MM.1S (cell line): ENCODE measurements at regions not wholly inside any gene's neighbourhood (a gene's known extent, or its start where the extent isn't known, plus 50 kb on each side); places are given as distances from the start of the nearest gene placed in this dataset.

Experiments
- DNase-seq: peaks from one replicate; pipeline ENCODE4 v3.0.0-alpha.2; 2015
- H2AFZ ChIP-seq: fragments of 300-600 bp; sonication (generic); 2 replicates; pipeline ENCODE4 v1.6.0; 2016; ENCODE audit warnings: antibody characterized with exemption, low read length
- H3F3A ChIP-seq: fragments of 300-600 bp; sonication (generic); 2 replicates; pipeline ENCODE4 v1.6.1; 2016; ENCODE audit warnings: mild to moderate bottlenecking, antibody characterized with exemption, low read length, moderate library complexity, mixed read lengths; ENCODE audit not compliant: insufficient read depth
- H3K27ac ChIP-seq: fragments of 300-600 bp; sonication (generic); 2 replicates; pipeline ENCODE4 v1.5.1; 2016; ENCODE audit warnings: mild to moderate bottlenecking, low read length
- H3K27me3 ChIP-seq: fragments of 300-600 bp; sonication (generic); replicated peaks from 2 replicates; pipeline ENCODE4 v1.6.0; 2016; ENCODE audit warnings: low read length; ENCODE audit not compliant: insufficient read depth
- H3K36me3 ChIP-seq: fragments of 300-600 bp; sonication (generic); replicated peaks from 2 replicates; pipeline ENCODE4 v1.6.1; 2016; ENCODE audit warnings: mild to moderate bottlenecking, low read length, mixed read lengths; ENCODE audit not compliant: insufficient read depth
- H3K4me1 ChIP-seq: fragments of 300-600 bp; sonication (generic); 2 replicates; pipeline ENCODE4 v1.6.1; 2016; ENCODE audit warnings: low read length, mixed read lengths
- H3K4me2 ChIP-seq: fragments of 300-600 bp; sonication (generic); 2 replicates; pipeline ENCODE4 v1.6.0; 2016; ENCODE audit warnings: low read depth, low read length
- H3K4me3 ChIP-seq: fragments of 300-600 bp; sonication (generic); 2 replicates; pipeline ENCODE4 v1.5.1; 2016; ENCODE audit warnings: low read length, mixed read lengths
- H3K79me2 ChIP-seq: fragments of 300-600 bp; sonication (generic); 2 replicates; pipeline ENCODE4 v1.6.1; 2016; ENCODE audit warnings: mixed run types, low read length, mixed read lengths
- H3K9ac ChIP-seq: fragments of 300-600 bp; sonication (generic); 2 replicates; pipeline ENCODE4 v1.6.1; 2016; ENCODE audit warnings: low read length, mixed read lengths
- H3K9me2 ChIP-seq: fragments of 300-600 bp; sonication (generic); replicated peaks from 2 replicates; pipeline ENCODE4 v1.6.1; 2016; ENCODE audit warnings: mild to moderate bottlenecking, low read length, mixed read lengths; ENCODE audit not compliant: insufficient read depth
- H3K9me3 ChIP-seq: fragments of 300-600 bp; sonication (generic); replicated peaks from 2 replicates; pipeline ENCODE4 v1.6.1; 2016; ENCODE audit warnings: mild to moderate bottlenecking, low read length, mixed read lengths; ENCODE audit not compliant: insufficient read depth
- H4K20me1 ChIP-seq: fragments of 300-600 bp; sonication (generic); 2 replicates; pipeline ENCODE4 v1.6.1; 2016; ENCODE audit warnings: mild to moderate bottlenecking, low read length, moderate library complexity, mixed read lengths; ENCODE audit not compliant: insufficient read depth
- EZH2 ChIP-seq: fragments of 300-600 bp; sonication (generic); optimal IDR thresholded peaks from 2 replicates; pipeline ENCODE3; 2017; ENCODE audit warnings: low read depth, mild to moderate bottlenecking, antibody characterized with exemption, low read length, mixed read lengths
- EZH2phosphoT487 ChIP-seq: fragments of 300-600 bp; sonication (generic); IDR thresholded peaks from 2 replicates; pipeline ENCODE4 v1.6.1; 2018; ENCODE audit warnings: antibody characterized with exemption, low read length
- TF ChIP-seq, protein P1 (sequence below): fragments of 300-600 bp; sonication (generic); IDR thresholded peaks from 2 replicates; pipeline ENCODE4 v1.5.1; 2016; ENCODE audit warnings: antibody characterized with exemption, low read length, mixed read lengths

DNA sequence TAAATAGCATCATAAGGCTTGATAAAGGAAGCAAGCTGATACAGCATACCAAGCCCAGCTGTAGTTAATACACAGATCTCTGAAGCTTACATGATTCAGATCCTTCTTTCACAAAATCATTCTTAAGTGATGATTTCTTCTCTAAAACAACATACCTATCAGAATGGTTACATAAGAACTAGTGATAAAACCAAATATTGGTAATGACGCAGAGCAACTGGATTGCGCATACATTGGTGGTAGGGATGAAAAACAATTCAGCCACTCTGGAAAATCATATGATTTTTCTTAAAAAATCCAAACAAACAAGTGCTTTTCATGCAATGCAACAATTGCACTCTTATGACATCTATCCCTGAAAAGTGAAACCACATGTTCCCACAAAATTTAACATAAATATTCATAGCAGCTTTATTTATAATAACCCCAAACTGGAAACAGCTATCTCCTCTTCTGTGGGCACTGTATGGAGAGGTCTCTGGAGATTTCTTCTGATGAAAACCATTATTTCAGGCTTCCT, 153.6 kb upstream of the DSEL start:
- Histone ChIP-seq H3K4me2 (no peak overlapping the region), H3K27ac (no peak overlapping the region), H3K9me3 (no peaks in the 10 kb centered on the region), H2AFZ (no peak overlapping the region), H3K4me1 (no peaks in the 10 kb centered on the region), H3K9me2 (no peaks in the 10 kb centered on the region), H3F3A (no peaks in the 10 kb centered on the region), H3K27me3 (no peaks in the 10 kb centered on the region), H3K36me3 (no peaks in the 10 kb centered on the region), H3K4me3 (no peak overlapping the region), H3K9ac (no peak overlapping the region), H4K20me1 (no peaks in the 10 kb centered on the region), H3K79me2 (no peaks in the 10 kb centered on the region)
- TF ChIP-seq EZH2: no peak
- DNase-seq: no peak

DNA sequence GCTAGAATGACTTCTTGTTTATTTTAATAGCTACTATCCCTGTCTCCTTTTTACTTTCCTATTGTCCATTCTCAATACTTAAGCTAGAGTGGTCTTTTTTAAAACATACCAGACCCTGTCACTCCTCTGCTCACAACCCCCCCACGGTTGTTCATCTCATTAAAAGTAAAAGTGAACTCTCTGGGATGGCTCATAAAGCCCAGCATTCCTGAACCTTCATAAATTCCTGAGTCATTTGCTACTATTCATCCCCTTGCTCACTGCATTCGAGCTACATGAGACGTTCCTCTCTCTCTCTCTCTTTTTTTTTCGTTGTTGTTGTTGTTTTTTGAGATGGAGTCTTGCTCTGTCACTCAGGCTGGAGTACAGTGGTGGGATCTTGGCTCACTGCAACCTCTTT, 148.7 kb upstream of the DSEL start:
- no peak overlapping the region for H3K9ac ChIP-seq
- H4K20me1 ChIP-seq: no peaks in the 10 kb centered on the region
- H3K4me1 ChIP-seq: no peaks in the 10 kb centered on the region
- H2AFZ ChIP-seq: no peak overlapping the region
- TF ChIP-seq, protein P1, sequence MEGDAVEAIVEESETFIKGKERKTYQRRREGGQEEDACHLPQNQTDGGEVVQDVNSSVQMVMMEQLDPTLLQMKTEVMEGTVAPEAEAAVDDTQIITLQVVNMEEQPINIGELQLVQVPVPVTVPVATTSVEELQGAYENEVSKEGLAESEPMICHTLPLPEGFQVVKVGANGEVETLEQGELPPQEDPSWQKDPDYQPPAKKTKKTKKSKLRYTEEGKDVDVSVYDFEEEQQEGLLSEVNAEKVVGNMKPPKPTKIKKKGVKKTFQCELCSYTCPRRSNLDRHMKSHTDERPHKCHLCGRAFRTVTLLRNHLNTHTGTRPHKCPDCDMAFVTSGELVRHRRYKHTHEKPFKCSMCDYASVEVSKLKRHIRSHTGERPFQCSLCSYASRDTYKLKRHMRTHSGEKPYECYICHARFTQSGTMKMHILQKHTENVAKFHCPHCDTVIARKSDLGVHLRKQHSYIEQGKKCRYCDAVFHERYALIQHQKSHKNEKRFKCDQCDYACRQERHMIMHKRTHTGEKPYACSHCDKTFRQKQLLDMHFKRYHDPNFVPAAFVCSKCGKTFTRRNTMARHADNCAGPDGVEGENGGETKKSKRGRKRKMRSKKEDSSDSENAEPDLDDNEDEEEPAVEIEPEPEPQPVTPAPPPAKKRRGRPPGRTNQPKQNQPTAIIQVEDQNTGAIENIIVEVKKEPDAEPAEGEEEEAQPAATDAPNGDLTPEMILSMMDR: no peak
- no peak for TF ChIP-seq EZH2
- TF ChIP-seq EZH2phosphoT487: no peak
- DNase-seq: no peak
- H3K79me2 ChIP-seq: no peaks in the 10 kb centered on the region
- H3F3A ChIP-seq: no peaks in the 10 kb centered on the region
- H3K27me3 ChIP-seq: no peaks in the 10 kb centered on the region
- H3K36me3 ChIP-seq: no peaks in the 10 kb centered on the region
- no peak overlapping the region for H3K4me2 ChIP-seq
- no peak overlapping the region for H3K27ac ChIP-seq
- no peak overlapping the region for H3K4me3 ChIP-seq
- H3K9me3 ChIP-seq: no peaks in the 10 kb centered on the region
- H3K9me2 ChIP-seq: no peaks in the 10 kb centered on the region

DNA sequence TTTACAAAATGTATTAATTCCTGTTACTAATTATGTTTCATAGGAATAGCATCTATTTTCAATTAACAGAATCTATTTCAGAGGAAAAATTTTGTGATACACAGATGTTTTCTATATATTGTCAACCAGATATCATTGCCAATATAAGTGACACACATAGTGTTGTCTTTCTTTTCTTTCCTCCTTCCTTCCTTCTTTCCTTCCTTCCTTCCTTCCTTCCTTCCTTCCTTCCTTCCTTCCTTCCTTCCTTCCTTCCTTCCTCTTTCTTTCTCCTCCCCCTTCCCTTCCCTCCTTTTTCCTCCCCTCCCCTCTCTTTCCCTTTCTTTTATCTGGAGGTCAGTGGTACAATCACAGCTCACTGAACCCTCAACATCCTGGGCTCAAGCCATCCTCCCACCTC, 146.5 kb upstream of the DSEL start:
- no peak for TF ChIP-seq EZH2phosphoT487
- TF ChIP-seq EZH2: no peak
- TF ChIP-seq, protein P1: no peak
- no peak overlapping the region for H3K4me3 ChIP-seq
- H3K4me1 ChIP-seq: no peaks in the 10 kb centered on the region
- no peak overlapping the region for H2AFZ ChIP-seq
- no peak overlapping the region for H3K4me2 ChIP-seq
- no peaks in the 10 kb centered on the region for H3K9me3 ChIP-seq
- H3K9me2 ChIP-seq: no peaks in the 10 kb centered on the region
- no peaks in the 10 kb centered on the region for H3F3A ChIP-seq
- no peaks in the 10 kb centered on the region for H3K79me2 ChIP-seq
- H4K20me1 ChIP-seq: no peaks in the 10 kb centered on the region
- no peak overlapping the region for H3K27ac ChIP-seq
- no peak for DNase-seq
- no peaks in the 10 kb centered on the region for H3K27me3 ChIP-seq
- H3K9ac ChIP-seq: no peak overlapping the region
- H3K36me3 ChIP-seq: no peaks in the 10 kb centered on the region

DNA sequence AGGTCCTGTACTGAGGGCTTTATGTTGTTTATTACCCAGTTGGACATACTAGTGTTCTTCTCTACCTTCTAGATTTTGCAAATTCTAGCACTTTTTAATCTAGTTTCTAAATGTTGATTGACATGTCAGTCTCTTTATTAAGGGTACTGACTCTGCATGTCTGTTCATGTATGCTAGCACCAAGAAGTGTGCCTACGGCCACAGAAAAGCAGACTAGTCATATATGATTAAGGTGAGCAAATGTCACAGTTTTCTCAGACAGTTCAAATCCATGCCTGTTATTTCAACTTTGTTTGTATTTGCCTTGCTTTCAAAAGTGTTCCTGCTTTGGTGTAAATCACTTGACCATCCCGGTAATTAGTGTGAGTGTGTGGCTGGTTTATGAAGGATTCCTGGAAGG, 145.0 kb upstream of the DSEL start:
- H3K9me3 ChIP-seq: no peaks in the 10 kb centered on the region
- no peak overlapping the region for H3K9ac ChIP-seq
- no peaks in the 10 kb centered on the region for H3K36me3 ChIP-seq
- H3K79me2 ChIP-seq: no peaks in the 10 kb centered on the region
- no peak overlapping the region for H3K4me3 ChIP-seq
- no peak overlapping the region for H2AFZ ChIP-seq
- H3K9me2 ChIP-seq: no peaks in the 10 kb centered on the region
- H3K27me3 ChIP-seq: no peaks in the 10 kb centered on the region
- no peak for DNase-seq
- H3K27ac ChIP-seq: no peak overlapping the region
- H3F3A ChIP-seq: no peaks in the 10 kb centered on the region
- TF ChIP-seq EZH2: no peak
- no peak for TF ChIP-seq EZH2phosphoT487
- TF ChIP-seq, protein P1: no peak
- no peaks in the 10 kb centered on the region for H4K20me1 ChIP-seq
- no peaks in the 10 kb centered on the region for H3K4me1 ChIP-seq
- no peak overlapping the region for H3K4me2 ChIP-seq
